ENCODE measurements at regions not wholly inside any gene's neighbourhood (a gene's known extent, or its start where the extent isn't known, plus 50 kb on each side); places are given as distances from the start of the nearest gene placed in this dataset.

DNA sequence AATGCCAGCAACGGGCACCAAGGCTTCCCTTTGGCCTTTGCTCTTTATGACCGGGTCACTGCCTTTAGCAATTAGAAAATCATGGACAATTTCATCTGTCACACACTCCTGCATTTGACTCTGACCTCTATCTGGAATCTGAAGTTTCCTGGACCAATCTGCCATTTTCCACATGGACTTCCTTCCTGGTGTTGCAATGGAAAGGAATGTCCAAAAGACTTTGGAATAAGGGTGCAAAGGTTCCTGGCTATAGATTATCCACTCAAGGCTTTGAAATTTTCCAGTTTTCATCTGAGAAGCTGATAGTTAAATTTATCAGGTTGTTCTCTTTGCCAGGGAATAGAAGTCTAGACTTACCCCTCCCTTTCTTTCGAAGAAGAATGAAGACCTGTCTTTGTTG is 523.1 kb upstream of the ZNF462 start:
- Histone ChIP-seq H3K4me3 (ENCODE audit: low read length) (no peak overlapping the region), H3K4me1 (ENCODE audit: insufficient read depth, low read length) (no peaks in the 10 kb centered on the region), H3K9me3 (ENCODE audit: low read length) (no peaks in the 10 kb centered on the region), H3K36me3 (ENCODE audit: insufficient read depth, low read length) (no peaks in the 10 kb centered on the region), H2AFZ (ENCODE audit: low read depth, low read length) (no peak overlapping the region), H3K27me3 (ENCODE audit: insufficient read depth, low read length) (no peaks in the 10 kb centered on the region)

DNA sequence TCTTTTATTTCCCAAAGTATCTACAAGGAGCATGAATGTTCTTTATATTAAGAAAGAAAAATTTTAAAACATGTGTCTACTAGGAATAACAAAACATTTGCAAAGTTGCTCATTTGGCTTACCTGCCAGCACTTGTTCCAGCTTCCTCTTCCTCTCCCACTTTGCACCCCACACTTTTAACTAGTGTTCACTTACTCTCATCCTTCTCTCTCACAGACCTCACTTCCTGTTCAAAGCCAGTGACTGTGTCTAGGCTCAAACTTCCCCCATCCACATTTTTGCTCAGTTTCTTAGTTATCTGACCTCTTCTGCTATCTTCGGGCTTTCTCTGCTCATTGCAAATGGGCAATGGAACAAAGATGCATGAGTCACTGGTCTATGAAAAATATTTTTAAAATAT is 512.2 kb upstream of the ZNF462 start:
- Histone ChIP-seq H3K27me3 (ENCODE audit: insufficient read depth, low read length) (no peaks in the 10 kb centered on the region), H3K36me3 (ENCODE audit: insufficient read depth, low read length) (no peaks in the 10 kb centered on the region), H3K4me1 (ENCODE audit: insufficient read depth, low read length) (no peaks in the 10 kb centered on the region)

DNA sequence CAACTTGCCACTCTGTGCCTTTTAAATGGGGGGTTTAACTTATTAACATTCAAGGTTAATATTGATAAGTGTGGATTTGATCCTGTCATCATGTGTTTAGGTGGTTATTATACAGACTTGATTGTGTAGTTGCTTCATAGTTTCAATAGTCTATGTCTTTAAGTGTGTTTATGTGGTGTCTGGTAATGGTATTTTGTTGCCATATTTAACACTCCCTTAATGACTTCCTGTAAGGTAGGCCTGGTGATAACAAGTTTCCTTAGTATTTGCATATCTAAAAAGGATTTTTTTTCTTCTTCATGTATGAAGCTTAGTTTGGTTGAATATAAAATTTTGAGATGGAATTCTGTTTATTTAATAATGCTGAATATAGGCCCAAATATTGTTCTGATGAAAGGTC is 506.0 kb upstream of the ZNF462 start:
- Histone ChIP-seq H3K27me3 (ENCODE audit: insufficient read depth, low read length) (no peaks in the 10 kb centered on the region), H3K36me3 (ENCODE audit: insufficient read depth, low read length) (no peaks in the 10 kb centered on the region), H3K9me3 (ENCODE audit: low read length) (peaks cover 3% of the 10 kb centered on the region), H3K4me1 (ENCODE audit: insufficient read depth, low read length) (no peaks in the 10 kb centered on the region), H2AFZ (ENCODE audit: low read depth, low read length) (no peak overlapping the region), H3K4me3 (ENCODE audit: low read length) (no peak overlapping the region)

More for the DNA sequence above, 512.2 kb upstream of the ZNF462 start:
- Histone ChIP-seq H2AFZ (ENCODE audit: low read depth, low read length) (no peak overlapping the region), H3K4me3 (ENCODE audit: low read length) (no peak overlapping the region), H3K9me3 (ENCODE audit: low read length) (no peaks in the 10 kb centered on the region)

DNA sequence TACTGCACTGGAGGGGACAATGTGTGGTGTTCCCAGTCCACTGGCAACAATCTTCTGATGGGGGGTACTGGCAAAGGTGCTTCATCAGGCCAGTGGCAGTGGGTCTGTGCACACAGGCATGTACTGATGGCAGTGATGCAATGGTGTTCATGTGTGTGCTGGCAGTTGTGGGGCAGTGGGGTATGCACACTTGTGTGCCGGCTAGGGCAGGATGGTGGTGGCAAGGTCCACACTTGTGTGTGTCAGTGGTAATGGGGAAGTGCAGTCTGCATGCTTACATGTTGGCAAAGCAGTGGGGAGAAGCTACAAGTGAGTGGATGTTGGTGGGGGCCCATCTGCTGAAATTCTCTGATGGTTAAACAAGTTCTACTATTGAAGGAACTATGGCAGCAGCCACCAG is 504.6 kb upstream of the ZNF462 start:
- Histone ChIP-seq H2AFZ (ENCODE audit: low read depth, low read length) (no peak overlapping the region), H3K4me1 (ENCODE audit: insufficient read depth, low read length) (no peaks in the 10 kb centered on the region), H3K9me3 (ENCODE audit: low read length) (peaks cover 3% of the 10 kb centered on the region), H3K36me3 (ENCODE audit: insufficient read depth, low read length) (no peaks in the 10 kb centered on the region), H3K4me3 (ENCODE audit: low read length) (no peak overlapping the region), H3K27me3 (ENCODE audit: insufficient read depth, low read length) (no peaks in the 10 kb centered on the region)

DNA sequence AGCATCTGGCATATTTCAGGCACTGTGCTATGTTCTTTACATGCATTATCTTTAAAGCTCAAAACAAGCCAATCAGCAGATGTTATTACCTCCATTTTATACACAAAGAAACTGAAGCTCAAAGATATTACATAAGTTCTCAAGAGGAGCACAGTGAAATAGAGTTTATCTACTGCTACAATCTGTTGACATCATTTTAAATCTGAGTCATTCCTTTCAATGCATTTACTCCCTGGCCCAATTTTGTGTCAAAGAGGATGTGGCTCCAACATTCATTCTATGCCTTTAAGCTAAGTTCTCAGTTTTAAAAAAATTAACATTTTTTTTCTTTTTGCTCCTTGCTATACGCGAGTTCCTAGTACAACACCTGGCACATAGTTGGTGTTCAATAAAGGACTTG is 486.3 kb upstream of the ZNF462 start:
- Histone ChIP-seq H3K9me3 (ENCODE audit: low read length) (no peaks in the 10 kb centered on the region), H2AFZ (ENCODE audit: low read depth, low read length) (no peak overlapping the region), H3K4me1 (ENCODE audit: insufficient read depth, low read length) (no peaks in the 10 kb centered on the region), H3K36me3 (ENCODE audit: insufficient read depth, low read length) (no peaks in the 10 kb centered on the region), H3K27me3 (ENCODE audit: insufficient read depth, low read length) (no peaks in the 10 kb centered on the region), H3K4me3 (ENCODE audit: low read length) (no peak overlapping the region)

DNA sequence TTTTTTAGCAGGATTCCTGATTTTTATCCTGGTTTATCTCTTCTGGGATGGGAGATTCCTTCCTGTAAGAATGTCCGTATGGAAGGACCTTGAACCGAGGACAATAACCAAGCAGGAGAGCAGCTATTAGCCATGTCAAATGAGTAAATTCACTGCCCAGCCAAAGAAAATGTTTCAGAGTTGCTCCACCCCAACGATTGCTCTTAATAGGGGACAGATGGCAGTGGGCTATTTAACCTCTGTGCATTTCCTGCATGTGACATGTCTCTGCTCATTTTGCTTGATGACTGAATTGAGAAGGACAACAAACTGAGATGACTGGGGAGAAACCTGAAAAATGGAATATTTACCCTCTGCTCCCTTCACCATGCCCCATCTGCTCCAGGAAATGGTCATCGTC is 479.9 kb upstream of the ZNF462 start:
- Histone ChIP-seq H3K4me1 (ENCODE audit: insufficient read depth, low read length) (peaks cover 7% of the 10 kb centered on the region), H2AFZ (ENCODE audit: low read depth, low read length) (no peak overlapping the region), H3K9me3 (ENCODE audit: low read length) (no peaks in the 10 kb centered on the region), H3K4me3 (ENCODE audit: low read length) (no peak overlapping the region), H3K27me3 (ENCODE audit: insufficient read depth, low read length) (no peaks in the 10 kb centered on the region), H3K36me3 (ENCODE audit: insufficient read depth, low read length) (no peaks in the 10 kb centered on the region)

DNA sequence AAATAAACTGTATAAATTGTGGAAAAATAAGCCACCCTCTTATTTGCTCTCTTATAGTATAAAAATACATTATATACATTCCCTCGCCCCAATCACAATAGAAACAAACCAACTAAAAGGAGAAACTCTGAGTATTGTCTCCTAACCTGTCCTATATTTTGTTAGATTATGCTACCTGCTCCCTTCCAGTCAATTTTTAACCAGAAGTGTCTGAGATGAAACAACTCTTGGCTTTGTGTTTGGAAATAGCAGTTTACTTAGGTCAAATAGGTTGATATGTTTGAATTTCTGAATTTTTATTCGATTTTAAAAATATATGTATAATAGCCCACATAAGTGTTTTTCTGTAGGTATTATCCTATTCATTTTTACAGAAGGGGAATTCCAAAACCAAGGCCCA is 475.0 kb upstream of the ZNF462 start:
- Histone ChIP-seq H3K4me1 (ENCODE audit: insufficient read depth, low read length) (peaks cover 7% of the 10 kb centered on the region), H3K27me3 (ENCODE audit: insufficient read depth, low read length) (no peaks in the 10 kb centered on the region), H3K36me3 (ENCODE audit: insufficient read depth, low read length) (no peaks in the 10 kb centered on the region), H3K4me3 (ENCODE audit: low read length) (no peak overlapping the region), H2AFZ (ENCODE audit: low read depth, low read length) (no peak overlapping the region), H3K9me3 (ENCODE audit: low read length) (no peaks in the 10 kb centered on the region)

DNA sequence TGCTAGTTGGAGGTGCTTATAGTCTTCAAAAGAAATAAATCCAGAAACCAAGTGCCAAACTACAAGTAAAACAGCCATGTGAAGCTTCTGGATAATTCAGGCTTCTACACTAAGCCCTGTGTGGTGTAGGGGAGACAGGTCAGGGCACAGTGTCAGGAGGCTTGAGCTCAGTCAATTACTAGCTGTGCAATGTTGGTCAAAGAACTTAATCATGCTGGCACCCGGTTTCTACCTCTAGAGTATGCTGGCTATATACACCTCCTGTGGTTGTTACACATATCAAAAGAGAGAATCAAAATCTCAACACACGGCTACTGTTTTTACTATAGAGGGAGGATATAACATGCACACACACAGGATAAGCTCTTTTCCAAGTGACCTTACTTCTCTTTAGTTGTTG is 469.7 kb upstream of the ZNF462 start:
- no peaks in the 10 kb centered on the region for H3K9me3 ChIP-seq (ENCODE audit: low read length)
- H2AFZ ChIP-seq (ENCODE audit: low read depth, low read length): no peak overlapping the region

DNA sequence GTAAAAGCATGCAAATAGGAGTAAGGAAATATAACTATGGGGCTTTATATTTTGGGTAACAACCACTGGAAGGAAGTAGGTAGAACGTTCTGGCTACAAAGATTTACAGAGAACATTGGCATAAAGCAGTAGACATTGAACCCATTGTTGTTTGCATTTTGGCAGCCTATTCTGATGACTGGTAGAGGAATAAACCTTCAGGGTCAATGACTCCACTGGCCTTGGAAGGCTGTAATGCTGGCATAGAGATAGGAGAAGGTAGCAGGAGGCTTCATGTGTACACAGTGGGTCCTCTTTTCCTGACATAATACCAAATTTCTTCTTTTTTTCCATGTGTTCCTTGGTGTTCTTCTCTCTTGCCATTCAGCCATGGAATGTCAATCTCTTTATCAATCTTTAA is 462.8 kb upstream of the ZNF462 start:
- Histone ChIP-seq H3K9me3 (ENCODE audit: low read length) (no peaks in the 10 kb centered on the region), H3K27me3 (ENCODE audit: insufficient read depth, low read length) (no peaks in the 10 kb centered on the region), H2AFZ (ENCODE audit: low read depth, low read length) (no peak overlapping the region), H3K4me3 (ENCODE audit: low read length) (no peak overlapping the region), H3K4me1 (ENCODE audit: insufficient read depth, low read length) (peaks cover 5% of the 10 kb centered on the region), H3K36me3 (ENCODE audit: insufficient read depth, low read length) (no peaks in the 10 kb centered on the region)

More for the DNA sequence above, 469.7 kb upstream of the ZNF462 start:
- Histone ChIP-seq H3K36me3 (ENCODE audit: insufficient read depth, low read length) (no peaks in the 10 kb centered on the region), H3K4me3 (ENCODE audit: low read length) (no peak overlapping the region), H3K27me3 (ENCODE audit: insufficient read depth, low read length) (no peaks in the 10 kb centered on the region), H3K4me1 (ENCODE audit: insufficient read depth, low read length) (no peaks in the 10 kb centered on the region)

DNA sequence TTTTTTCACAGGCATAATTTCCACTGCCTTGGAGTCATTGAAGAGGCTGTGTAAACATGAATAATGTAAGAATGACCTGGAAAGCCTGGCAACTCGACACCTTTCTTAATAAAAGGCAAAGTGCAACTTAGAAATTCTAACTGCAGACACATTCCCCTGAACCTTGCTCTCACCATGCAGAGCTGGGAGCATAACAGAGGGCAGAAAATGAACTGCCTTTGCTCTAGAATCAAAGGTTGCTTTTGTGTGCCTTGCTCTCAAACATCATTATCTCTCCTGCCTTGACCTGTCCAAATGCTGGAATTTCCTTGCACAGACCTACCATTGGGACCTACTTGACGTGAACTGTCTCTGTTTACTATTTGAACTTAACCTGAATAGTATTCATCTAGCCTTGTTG is 462.0 kb upstream of the ZNF462 start:
- no peaks in the 10 kb centered on the region for H3K27me3 ChIP-seq (ENCODE audit: insufficient read depth, low read length)
- no peak overlapping the region for H2AFZ ChIP-seq (ENCODE audit: low read depth, low read length)
- H3K4me3 ChIP-seq (ENCODE audit: low read length): no peak overlapping the region
- H3K9me3 ChIP-seq (ENCODE audit: low read length): no peaks in the 10 kb centered on the region
- H3K36me3 ChIP-seq (ENCODE audit: insufficient read depth, low read length): no peaks in the 10 kb centered on the region
- H3K4me1 ChIP-seq (ENCODE audit: insufficient read depth, low read length): peaks cover 8% of the 10 kb centered on the region

DNA sequence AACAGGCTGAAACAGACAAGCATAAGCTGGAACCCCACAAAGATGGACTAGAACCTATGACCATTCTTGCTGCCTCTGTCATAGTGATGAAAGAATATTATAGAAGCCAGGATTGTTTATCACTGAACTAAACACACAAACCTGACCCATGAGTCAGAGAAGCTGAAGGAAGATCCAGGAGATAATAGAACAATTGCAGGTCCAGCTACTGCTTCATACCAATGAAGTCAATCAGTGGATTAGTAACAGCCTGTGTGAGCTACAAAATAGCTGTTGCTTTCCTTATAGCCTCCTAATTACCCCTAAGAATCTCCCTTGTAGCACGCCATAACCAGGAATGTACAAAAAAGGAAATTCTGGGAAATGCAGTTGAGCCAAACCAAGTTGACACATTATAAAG is 459.9 kb upstream of the ZNF462 start:
- Histone ChIP-seq H3K9me3 (ENCODE audit: low read length) (no peaks in the 10 kb centered on the region), H2AFZ (ENCODE audit: low read depth, low read length) (no peak overlapping the region), H3K27me3 (ENCODE audit: insufficient read depth, low read length) (no peaks in the 10 kb centered on the region), H3K4me1 (ENCODE audit: insufficient read depth, low read length) (peaks cover 14% of the 10 kb centered on the region), H3K36me3 (ENCODE audit: insufficient read depth, low read length) (no peaks in the 10 kb centered on the region), H3K4me3 (ENCODE audit: low read length) (no peak overlapping the region)

DNA sequence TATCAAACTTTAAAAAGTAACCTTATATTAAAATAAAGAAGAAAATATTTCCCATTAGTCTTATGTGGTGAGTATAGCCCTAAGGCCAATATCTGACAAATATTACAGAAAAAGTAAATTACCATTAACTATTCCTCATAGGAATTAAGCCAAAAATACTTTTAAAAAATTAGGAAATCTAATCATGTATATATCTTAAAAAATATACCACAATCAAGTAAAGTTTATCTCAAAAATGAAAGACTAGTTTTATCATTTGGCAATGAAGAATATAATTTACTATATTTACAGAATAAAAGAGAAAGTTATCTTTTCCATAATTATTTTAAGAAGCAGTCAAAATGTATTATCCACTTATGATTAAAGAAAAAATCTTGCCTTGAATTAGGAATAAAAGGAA is 458.8 kb upstream of the ZNF462 start:
- no peak overlapping the region for H2AFZ ChIP-seq (ENCODE audit: low read depth, low read length)
- H3K36me3 ChIP-seq (ENCODE audit: insufficient read depth, low read length): no peaks in the 10 kb centered on the region
- peaks cover 18% of the 10 kb centered on the region for H3K4me1 ChIP-seq (ENCODE audit: insufficient read depth, low read length)
- H3K4me3 ChIP-seq (ENCODE audit: low read length): no peak overlapping the region
- H3K9me3 ChIP-seq (ENCODE audit: low read length): no peaks in the 10 kb centered on the region
- H3K27me3 ChIP-seq (ENCODE audit: insufficient read depth, low read length): no peaks in the 10 kb centered on the region

DNA sequence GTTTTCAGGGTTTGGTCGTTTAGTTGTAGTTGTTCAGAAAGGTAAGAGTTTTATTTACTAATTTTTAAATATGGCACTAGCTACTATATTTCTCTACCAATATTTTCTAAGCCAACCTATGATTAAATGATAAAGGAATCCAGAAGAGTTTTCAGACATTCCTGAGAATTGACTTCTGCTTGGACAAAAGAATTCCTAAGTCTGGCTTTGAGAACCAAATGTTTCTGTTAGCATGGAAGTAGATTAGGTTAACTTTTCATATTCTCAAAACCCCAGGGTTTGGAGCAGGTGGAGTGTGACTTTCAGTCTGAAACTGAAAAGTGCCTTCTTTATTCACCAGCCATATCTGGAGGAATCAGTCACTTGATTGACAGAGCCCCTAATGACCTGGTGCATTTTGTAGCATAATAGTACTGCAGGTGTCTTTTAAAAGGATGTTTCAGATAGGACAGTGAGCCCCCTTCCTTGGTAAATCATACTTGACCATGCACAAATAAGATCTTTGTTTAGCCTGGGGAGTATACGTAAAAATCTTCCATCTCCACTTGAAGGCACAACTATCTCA is 457.0 kb upstream of the ZNF462 start:
- Histone ChIP-seq H3K27me3 (ENCODE audit: insufficient read depth, low read length) (no peaks in the 10 kb centered on the region), H3K4me1 (ENCODE audit: insufficient read depth, low read length) (peaks cover 15% of the 10 kb centered on the region), H3K36me3 (ENCODE audit: insufficient read depth, low read length) (no peaks in the 10 kb centered on the region), H3K4me3 (ENCODE audit: low read length) (no peak overlapping the region), H2AFZ (ENCODE audit: low read depth, low read length) (peak overlapping the region; percentile 13), H3K9me3 (ENCODE audit: low read length) (no peaks in the 10 kb centered on the region)

DNA sequence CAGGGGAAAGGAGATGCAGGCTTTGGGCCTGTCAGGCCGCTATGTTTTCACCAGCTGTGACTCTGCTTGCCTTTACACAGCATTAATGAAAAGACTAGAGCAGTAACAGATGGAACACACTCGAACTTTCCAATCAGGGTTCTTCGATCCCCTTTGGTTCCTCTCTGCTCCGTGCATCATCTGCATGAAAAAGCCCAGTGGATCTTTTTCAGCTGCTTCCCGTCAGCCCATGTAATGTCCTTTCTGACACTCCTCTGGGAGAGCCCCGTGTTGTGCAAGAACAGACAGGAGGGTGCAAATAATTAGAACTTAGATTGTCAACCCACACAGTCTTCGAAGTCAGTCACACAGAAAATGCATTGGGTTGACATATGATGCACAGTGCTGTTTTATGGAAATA is 448.9 kb upstream of the ZNF462 start:
- H3K9me3 ChIP-seq (ENCODE audit: low read length): no peaks in the 10 kb centered on the region
- no peak overlapping the region for H2AFZ ChIP-seq (ENCODE audit: low read depth, low read length)
- H3K4me1 ChIP-seq (ENCODE audit: insufficient read depth, low read length): peaks cover 2% of the 10 kb centered on the region
- H3K4me3 ChIP-seq (ENCODE audit: low read length): no peak overlapping the region
- H3K27me3 ChIP-seq (ENCODE audit: insufficient read depth, low read length): no peaks in the 10 kb centered on the region
- H3K36me3 ChIP-seq (ENCODE audit: insufficient read depth, low read length): no peaks in the 10 kb centered on the region
